Gastrocnemius medialis (tissue), 4 donors: ENCODE measurements at regions not wholly inside any gene's neighbourhood (a gene's known extent, or its start where the extent isn't known, plus 50 kb on each side); places are given as distances from the start of the nearest gene placed in this dataset.

Source experiments
- POLR2A ChIP-seq, 2 donors: fragments of 450-650 bp; IDR thresholded peaks; one replicate each; pipeline ENCODE4 v1.6.1; 2017; ENCODE audit warnings: antibody characterized with exemption in 2 of 2, mild to moderate bottlenecking in 2 of 2, moderate library complexity in 2 of 2
- TF ChIP-seq, protein P1 (sequence below), 5 experiments: fragments of 450-650 bp in 3 of 5; fragments of 200-600 bp in 2 of 5; sonication (generic) in 2 of 5; IDR thresholded peaks in 4 of 5; conservative IDR thresholded peaks in 1 of 5; 1 replicate in 4 of 5; 2 replicates in 1 of 5; pipeline ENCODE4 v1.5.1; 2016 to 2019; ENCODE audit warnings: antibody characterized with exemption in 5 of 5, mild to moderate bottlenecking in 3 of 5, moderate library complexity in 3 of 5

DNA sequence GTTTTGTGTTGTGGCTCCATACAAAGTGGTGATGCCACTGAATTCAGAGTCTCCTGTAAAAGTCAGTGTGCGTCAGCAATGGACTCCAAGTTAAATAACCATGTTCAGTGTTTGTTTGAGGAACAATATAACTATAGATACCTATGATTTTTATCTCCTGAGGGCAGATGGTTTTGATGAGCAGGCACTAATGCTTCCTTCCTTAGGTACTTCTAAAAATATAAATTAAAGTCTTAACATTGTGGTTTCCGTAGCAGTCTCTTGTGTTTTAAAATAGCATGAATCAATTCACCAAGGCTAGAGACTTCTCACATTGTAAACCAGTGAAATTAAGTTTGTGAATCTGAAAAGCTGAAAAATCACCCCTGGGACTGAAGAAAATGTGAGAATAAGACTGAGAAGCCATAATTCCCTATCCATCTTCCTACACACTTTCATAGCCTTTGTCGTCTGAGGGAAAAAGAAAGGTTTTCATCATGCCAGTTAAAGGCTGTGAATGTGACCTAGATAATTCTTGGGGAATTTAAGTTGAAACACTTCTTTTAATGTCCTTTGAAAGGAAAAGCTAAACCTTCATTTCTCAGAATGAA is 1502.9 kb downstream of the CDH11 start:
- TF ChIP-seq, protein P1, sequence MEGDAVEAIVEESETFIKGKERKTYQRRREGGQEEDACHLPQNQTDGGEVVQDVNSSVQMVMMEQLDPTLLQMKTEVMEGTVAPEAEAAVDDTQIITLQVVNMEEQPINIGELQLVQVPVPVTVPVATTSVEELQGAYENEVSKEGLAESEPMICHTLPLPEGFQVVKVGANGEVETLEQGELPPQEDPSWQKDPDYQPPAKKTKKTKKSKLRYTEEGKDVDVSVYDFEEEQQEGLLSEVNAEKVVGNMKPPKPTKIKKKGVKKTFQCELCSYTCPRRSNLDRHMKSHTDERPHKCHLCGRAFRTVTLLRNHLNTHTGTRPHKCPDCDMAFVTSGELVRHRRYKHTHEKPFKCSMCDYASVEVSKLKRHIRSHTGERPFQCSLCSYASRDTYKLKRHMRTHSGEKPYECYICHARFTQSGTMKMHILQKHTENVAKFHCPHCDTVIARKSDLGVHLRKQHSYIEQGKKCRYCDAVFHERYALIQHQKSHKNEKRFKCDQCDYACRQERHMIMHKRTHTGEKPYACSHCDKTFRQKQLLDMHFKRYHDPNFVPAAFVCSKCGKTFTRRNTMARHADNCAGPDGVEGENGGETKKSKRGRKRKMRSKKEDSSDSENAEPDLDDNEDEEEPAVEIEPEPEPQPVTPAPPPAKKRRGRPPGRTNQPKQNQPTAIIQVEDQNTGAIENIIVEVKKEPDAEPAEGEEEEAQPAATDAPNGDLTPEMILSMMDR (IDR thresholded peaks at IDR 0.05 in 4 of 5, conservative IDR thresholded peaks at IDR 0.05 in 1 of 5) = no peak
- no peak for TF ChIP-seq POLR2A (IDR thresholded peaks at IDR 0.05)
